ENCODE measurements at regions not wholly inside any gene's neighbourhood (a gene's known extent, or its start where the extent isn't known, plus 50 kb on each side); places are given as distances from the start of the nearest gene placed in this dataset.

DNA sequence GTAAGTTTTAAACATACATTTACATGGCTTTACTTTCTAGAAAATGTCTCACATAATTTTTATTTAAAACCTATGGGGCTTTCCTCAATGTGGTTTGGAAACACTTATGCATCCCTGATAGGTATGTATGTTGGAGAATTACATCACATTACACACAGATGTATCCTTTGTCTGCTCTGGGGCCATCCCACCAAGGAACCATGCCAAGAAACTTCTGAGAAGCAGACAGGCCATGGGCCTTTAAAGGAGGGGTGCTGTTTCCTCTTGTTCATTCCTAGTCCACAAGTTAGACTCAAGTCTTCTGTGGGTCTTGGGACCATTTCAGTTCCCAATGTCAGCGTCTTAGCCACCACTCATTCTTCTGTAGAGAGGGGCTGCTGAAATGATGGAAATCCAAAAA lies 162.0 kb upstream of the SETBP1 start:
- Histone ChIP-seq H3K27ac (ENCODE audit: low read length) (no peak overlapping the region), H3K9me3 (ENCODE audit: control insufficient read depth, low read length) (no peaks in the 10 kb centered on the region), H3K27me3 (ENCODE audit: control insufficient read depth, insufficient read depth) (no peaks in the 10 kb centered on the region), H3K4me1 (ENCODE audit: control insufficient read depth, insufficient read depth, low read length) (no peaks in the 10 kb centered on the region), H3K4me3 (ENCODE audit: low read length) (no peak overlapping the region)
- DNase-seq (no peak), ATAC-seq (peak in 1 of 2 donors; percentile 57)
- 70% methylated on average over 1 of the region's 1 CpG for WGBS
- intact Hi-C loops (cut with DNase I) = no loop called here

DNA sequence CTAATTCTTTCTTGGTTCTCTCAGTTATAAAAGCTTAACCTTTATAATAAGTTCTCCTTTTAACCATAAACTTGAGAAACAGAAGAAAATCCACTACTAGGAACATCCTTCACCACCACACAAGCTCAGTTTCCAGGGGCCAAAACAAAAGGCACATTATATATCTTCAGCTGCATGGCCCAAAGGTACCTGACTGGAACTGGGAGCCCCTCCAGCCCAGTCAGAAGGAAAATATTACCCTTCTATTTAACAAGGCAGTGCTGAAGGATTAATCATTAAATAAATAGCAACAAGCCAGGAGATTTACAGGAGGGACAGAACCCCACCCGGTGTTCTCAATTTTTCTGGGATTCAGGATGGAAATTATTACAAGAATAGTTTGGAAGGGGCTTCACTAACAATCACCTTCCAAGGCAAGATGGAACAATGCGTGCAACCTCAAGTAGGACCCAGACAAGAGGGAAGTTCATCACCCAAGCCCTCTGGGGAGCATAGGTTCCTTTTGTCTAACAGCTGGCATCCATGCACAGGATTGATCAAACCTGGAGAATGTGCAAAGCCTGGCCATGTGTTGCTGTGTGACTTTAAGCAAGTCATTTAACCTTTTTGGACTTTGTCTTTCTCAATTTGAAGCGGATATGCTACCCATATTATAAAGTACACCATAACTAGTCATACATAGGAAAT lies 159.6 kb upstream of the SETBP1 start:
- ATAC-seq = peak; percentile 31 to 91
- intact Hi-C loops (cut with DNase I) = no loop called here
- H3K4me1 ChIP-seq (ENCODE audit: control insufficient read depth, insufficient read depth, low read length) = no peaks in the 10 kb centered on the region
- no peak for DNase-seq
- H3K27ac ChIP-seq (ENCODE audit: low read length) = no peak overlapping the region
- H3K27me3 ChIP-seq (ENCODE audit: control insufficient read depth, insufficient read depth) = no peaks in the 10 kb centered on the region
- H3K4me3 ChIP-seq (ENCODE audit: low read length) = no peak overlapping the region
- 80% methylated on average over 3 of the region's 3 CpGs for WGBS
- no peaks in the 10 kb centered on the region for H3K9me3 ChIP-seq (ENCODE audit: control insufficient read depth, low read length)

DNA sequence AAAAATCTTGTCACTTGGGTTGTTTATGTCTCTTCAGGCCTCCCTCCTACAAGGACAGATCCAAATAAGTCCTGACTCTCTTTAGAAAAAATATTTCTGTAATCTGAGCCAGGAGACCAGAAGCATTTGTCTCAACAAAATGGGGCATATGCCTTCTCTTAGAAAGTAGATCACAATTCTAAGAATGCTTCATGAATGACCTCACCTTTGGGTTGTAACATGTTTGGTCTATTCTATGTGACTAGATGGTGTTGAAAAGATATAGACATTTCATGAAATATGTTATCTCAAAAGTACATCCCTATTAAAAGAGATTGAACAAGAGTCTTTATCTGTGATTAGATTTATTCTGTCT lies 159.0 kb upstream of the SETBP1 start:
- intact Hi-C loops (cut with DNase I) = no loop called here
- Histone ChIP-seq H3K4me1 (ENCODE audit: control insufficient read depth, insufficient read depth, low read length) (no peaks in the 10 kb centered on the region), H3K4me3 (ENCODE audit: low read length) (no peak overlapping the region), H3K9me3 (ENCODE audit: control insufficient read depth, low read length) (no peaks in the 10 kb centered on the region), H3K27me3 (ENCODE audit: control insufficient read depth, insufficient read depth) (no peaks in the 10 kb centered on the region), H3K27ac (ENCODE audit: low read length) (no peak overlapping the region)
- DNase-seq (no peak), ATAC-seq (no peak)

DNA sequence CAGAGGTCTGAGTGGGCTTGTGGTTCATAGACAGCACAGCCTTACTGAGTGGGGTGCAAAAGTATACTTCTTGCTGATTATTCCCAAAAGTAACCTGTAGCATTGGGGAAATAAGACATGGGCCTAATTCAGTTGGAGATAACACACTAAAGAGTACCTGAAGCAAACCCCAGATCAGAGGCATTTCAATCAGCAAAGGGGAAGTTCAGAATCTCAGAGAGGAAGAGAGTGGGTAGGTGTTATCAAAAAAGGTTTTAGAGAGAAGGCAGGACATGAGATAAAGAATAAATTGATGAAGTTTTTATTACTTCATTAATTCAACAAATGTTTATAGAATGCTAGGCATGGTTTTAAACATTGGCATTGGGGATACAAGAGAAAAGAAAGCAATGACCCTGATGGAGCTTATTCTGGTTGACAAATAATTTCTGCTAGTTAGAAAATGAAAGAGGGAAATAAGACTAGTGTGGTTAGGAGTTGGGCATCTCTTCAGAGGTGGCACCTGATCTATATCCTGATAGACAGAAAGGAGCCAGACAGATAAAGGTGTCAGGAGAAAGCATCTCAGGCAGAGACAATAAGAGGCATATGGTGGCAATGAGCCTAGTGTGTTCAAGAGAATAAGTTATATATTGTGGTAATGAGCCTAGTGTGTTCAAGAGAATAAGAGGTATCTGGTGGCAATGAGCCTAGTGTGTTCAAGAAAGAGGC lies 153.8 kb upstream of the SETBP1 start:
- ATAC-seq = no peak
- no peak for DNase-seq

DNA sequence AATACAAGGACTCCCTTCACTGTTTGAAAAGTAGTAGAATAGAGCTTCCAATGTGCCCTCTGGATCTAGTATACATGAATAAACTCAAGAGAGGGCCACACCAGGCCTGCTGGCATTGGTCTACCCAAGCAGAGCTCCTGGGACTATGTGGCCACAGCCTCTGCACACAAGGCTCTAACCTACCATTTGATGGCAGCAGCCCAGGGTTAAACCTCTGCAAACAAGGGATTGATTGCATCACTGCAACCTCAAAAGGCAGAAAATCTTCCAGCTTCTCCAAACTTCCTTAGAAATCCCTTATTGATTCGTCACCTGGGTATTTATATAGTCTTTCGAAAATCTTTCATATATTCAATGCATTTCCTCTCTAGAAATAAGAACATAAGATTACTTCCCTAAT lies 147.6 kb upstream of the SETBP1 start:
- DNase-seq (no peak), ATAC-seq (no peak)
- intact Hi-C loops (cut with DNase I) = no loop called here
- no peaks in the 10 kb centered on the region for H3K9me3 ChIP-seq (ENCODE audit: control insufficient read depth, low read length)
- H3K4me3 ChIP-seq (ENCODE audit: low read length) = no peak overlapping the region
- H3K27me3 ChIP-seq (ENCODE audit: control insufficient read depth, insufficient read depth) = no peaks in the 10 kb centered on the region
- WGBS = 86% methylated on average over 2 of the region's 2 CpGs
- H3K4me1 ChIP-seq (ENCODE audit: control insufficient read depth, insufficient read depth, low read length) = no peaks in the 10 kb centered on the region
- H3K27ac ChIP-seq (ENCODE audit: low read length) = no peak overlapping the region

More for the DNA sequence above, 153.8 kb upstream of the SETBP1 start:
- no peaks in the 10 kb centered on the region for H3K9me3 ChIP-seq (ENCODE audit: control insufficient read depth, low read length)
- no peak overlapping the region for H3K27ac ChIP-seq (ENCODE audit: low read length)
- H3K4me1 ChIP-seq (ENCODE audit: control insufficient read depth, insufficient read depth, low read length) = peaks cover 1% of the 10 kb centered on the region
- intact Hi-C loops (cut with DNase I) = no loop called here
- H3K4me3 ChIP-seq (ENCODE audit: low read length) = no peak overlapping the region
- no peaks in the 10 kb centered on the region for H3K27me3 ChIP-seq (ENCODE audit: control insufficient read depth, insufficient read depth)

DNA sequence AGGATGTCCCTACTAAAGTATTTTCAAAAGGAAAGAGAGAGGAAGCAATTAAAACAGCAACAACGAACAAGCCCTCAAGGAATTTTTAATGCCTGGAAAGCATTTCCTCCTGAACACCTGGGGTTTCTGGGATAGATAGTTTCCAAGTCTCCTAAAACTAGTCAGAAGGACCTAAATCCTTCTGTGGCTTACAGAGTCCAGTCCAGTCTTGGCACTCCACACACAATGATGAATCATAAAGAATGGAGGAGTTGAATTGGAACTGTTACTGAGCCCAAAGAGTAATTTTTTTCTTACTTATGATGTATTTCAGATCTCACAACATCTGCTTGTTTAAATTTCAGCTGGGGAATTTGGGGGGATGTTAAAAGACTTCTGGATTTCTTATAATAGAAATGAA lies 144.6 kb upstream of the SETBP1 start:
- Histone ChIP-seq H3K4me1 (ENCODE audit: control insufficient read depth, insufficient read depth, low read length) (no peaks in the 10 kb centered on the region), H3K9me3 (ENCODE audit: control insufficient read depth, low read length) (no peaks in the 10 kb centered on the region), H3K4me3 (ENCODE audit: low read length) (no peak overlapping the region), H3K27ac (ENCODE audit: low read length) (no peak overlapping the region), H3K27me3 (ENCODE audit: control insufficient read depth, insufficient read depth) (no peaks in the 10 kb centered on the region)
- no peak for DNase-seq
- WGBS = 42% methylated on average over 1 of the region's 1 CpG
- ATAC-seq = peak in 1 of 2 donors; percentile 55
- intact Hi-C loops (cut with DNase I) = no loop called here

DNA sequence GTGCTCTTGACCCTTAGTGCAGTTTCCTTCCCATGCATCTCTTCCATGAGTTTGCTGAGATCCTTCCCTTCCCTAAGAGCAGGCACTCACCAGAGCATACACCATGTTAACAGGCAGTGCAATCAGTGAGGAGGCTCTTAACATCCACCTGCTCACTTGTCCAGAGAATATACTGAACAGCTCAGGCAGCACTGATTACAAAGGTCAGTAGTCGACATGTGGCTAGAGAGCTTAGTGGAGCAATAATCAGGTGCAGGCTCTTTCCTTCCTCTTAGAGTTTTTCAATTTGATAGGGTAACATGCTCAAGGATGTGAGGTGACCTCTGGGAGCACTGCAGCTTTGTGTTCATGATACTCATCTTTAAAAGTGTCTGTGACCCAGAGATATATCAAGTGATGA lies 144.1 kb upstream of the SETBP1 start:
- intact Hi-C loops (cut with DNase I) = no loop called here

DNA sequence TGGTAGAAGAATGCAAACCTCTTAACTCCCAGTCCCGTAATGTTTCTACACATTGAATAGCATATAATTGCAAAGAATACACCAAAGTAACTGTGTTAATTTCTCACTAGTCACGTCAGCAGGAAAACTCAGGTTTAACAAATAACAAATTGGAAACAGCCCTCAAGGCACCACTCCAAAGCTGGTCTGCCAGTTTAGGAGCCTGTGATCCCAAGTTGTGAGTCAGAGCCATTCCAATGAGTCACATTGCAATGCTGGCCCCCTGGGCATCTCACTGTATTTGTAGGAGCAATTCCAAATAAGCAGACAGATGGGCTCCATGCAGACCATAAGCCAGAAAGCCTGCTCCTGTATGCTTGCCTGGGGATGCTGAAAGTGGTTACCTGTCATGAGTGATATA lies 143.2 kb upstream of the SETBP1 start:
- Histone ChIP-seq H3K27me3 (ENCODE audit: control insufficient read depth, insufficient read depth) (no peaks in the 10 kb centered on the region), H3K9me3 (ENCODE audit: control insufficient read depth, low read length) (no peaks in the 10 kb centered on the region), H3K4me1 (ENCODE audit: control insufficient read depth, insufficient read depth, low read length) (no peaks in the 10 kb centered on the region), H3K27ac (ENCODE audit: low read length) (no peak overlapping the region), H3K4me3 (ENCODE audit: low read length) (no peak overlapping the region)
- intact Hi-C loops (cut with DNase I) = no loop called here
- peak in 2 of 3 donors; percentile 18 to 25 for DNase-seq
- WGBS = 78% methylated on average over 2 of the region's 2 CpGs
- no peak for ATAC-seq

More for the DNA sequence above, 144.1 kb upstream of the SETBP1 start:
- H3K9me3 ChIP-seq (ENCODE audit: control insufficient read depth, low read length) = no peaks in the 10 kb centered on the region
- 55% methylated on average over 1 of the region's 1 CpG for WGBS
- ATAC-seq (no peak), DNase-seq (no peak)
- H3K4me1 ChIP-seq (ENCODE audit: control insufficient read depth, insufficient read depth, low read length) = no peaks in the 10 kb centered on the region
- H3K27ac ChIP-seq (ENCODE audit: low read length) = no peak overlapping the region
- no peak overlapping the region for H3K4me3 ChIP-seq (ENCODE audit: low read length)
- no peaks in the 10 kb centered on the region for H3K27me3 ChIP-seq (ENCODE audit: control insufficient read depth, insufficient read depth)

DNA sequence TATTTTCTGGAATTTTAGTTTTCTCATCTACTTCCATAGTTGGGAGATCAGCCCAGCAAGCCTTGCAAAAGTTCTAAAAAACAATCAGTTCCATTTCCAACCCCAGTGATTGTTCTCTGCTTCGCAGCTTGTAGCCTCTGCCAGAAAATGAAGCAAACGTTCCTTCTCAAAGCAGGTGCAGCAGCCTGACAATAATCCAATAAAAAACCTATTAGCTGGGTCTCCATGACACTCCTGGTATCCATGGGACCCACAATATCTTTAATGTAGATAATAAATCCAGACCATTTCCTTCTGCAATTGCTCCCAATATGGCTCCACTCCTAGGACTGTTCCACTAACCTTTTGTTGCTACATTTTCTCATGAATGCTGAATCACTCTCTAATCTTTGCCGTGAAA lies 140.8 kb upstream of the SETBP1 start:
- Histone ChIP-seq H3K4me1 (ENCODE audit: control insufficient read depth, insufficient read depth, low read length) (no peaks in the 10 kb centered on the region), H3K27me3 (ENCODE audit: control insufficient read depth, insufficient read depth) (no peaks in the 10 kb centered on the region), H3K9me3 (ENCODE audit: control insufficient read depth, low read length) (no peaks in the 10 kb centered on the region), H3K4me3 (ENCODE audit: low read length) (no peak overlapping the region), H3K27ac (ENCODE audit: low read length) (no peak overlapping the region)
- ATAC-seq (no peak), DNase-seq (no peak)
- intact Hi-C loops (cut with DNase I) = no loop called here
- 69% methylated on average over 3 of the region's 3 CpGs for WGBS

DNA sequence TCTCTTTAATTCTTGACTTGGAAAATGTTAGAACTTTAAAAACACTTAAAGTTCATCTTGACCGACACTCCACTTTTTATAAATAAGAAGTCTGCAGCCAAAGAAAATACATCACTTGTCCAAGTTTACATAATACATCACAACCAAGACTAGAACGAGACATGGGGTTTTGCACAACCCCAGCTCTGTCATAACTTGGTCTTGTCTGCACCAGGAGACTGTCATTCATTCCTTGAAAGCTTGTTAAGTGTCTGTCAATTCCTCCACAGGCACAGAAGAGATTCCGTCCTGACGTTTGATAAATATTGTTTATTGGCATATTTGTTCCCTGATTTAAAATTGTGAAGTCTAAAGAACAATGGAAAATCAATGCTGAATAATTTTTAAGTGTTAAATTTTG lies 139.5 kb upstream of the SETBP1 start:
- H3K4me3 ChIP-seq (ENCODE audit: low read length) = no peak overlapping the region
- H3K27me3 ChIP-seq (ENCODE audit: control insufficient read depth, insufficient read depth) = no peaks in the 10 kb centered on the region
- peak in 1 of 3 donors; percentile 24 for DNase-seq
- peak; percentile 87 to 93 for ATAC-seq
- intact Hi-C loops (cut with DNase I) = no loop called here
- no peak overlapping the region for H3K27ac ChIP-seq (ENCODE audit: low read length)
- no peaks in the 10 kb centered on the region for H3K4me1 ChIP-seq (ENCODE audit: control insufficient read depth, insufficient read depth, low read length)
- 44% methylated on average over 4 of the region's 4 CpGs for WGBS
- H3K9me3 ChIP-seq (ENCODE audit: control insufficient read depth, low read length) = no peaks in the 10 kb centered on the region

DNA sequence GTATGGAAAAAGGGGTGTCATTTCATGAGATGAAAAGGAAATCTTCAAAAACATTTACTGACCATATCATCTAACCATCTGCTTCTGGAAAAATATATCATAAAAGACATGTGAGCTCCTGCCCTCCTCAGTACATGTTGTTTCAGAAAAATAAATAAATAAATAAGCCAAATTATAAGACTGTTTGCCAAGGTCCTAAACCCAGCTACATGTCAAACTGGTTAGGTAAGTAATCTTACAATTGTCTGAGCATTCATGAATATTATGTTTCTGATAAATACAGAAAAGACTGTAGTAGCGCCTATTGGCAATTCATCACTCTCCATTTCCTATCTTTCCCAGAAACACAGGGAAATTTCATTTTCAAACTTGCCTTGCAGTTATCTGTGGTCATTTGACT lies 138.9 kb upstream of the SETBP1 start:
- intact Hi-C loops (cut with DNase I) = no loop called here
- ATAC-seq (no peak), DNase-seq (no peak)
- WGBS = 1% methylated on average over 1 of the region's 1 CpG
- no peaks in the 10 kb centered on the region for H3K4me1 ChIP-seq (ENCODE audit: control insufficient read depth, insufficient read depth, low read length)
- H3K27ac ChIP-seq (ENCODE audit: low read length) = no peak overlapping the region
- no peaks in the 10 kb centered on the region for H3K9me3 ChIP-seq (ENCODE audit: control insufficient read depth, low read length)
- H3K27me3 ChIP-seq (ENCODE audit: control insufficient read depth, insufficient read depth) = no peaks in the 10 kb centered on the region
- no peak overlapping the region for H3K4me3 ChIP-seq (ENCODE audit: low read length)

DNA sequence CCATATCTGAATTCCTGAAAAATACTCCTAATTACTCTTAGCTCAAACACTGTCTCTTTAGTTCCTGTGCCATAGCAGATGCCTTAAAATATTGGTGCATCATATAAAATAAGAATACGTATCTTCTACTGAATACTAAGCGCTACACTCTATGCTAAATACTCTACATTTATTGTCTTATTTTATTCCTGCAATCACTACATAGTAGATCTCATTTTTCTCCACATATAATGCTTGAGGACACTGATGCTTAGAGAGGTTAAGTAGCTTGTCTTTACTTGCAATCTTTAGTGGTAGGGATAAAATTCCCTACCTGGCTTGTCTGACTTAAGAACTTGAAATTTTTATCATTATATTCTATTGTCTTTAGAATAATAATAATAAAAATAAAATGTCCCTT lies 137.3 kb upstream of the SETBP1 start:
- ATAC-seq = no peak
- no peak overlapping the region for H3K4me3 ChIP-seq (ENCODE audit: low read length)
- intact Hi-C loops (cut with DNase I) = no loop called here
- H3K27ac ChIP-seq (ENCODE audit: low read length) = no peak overlapping the region
- no peaks in the 10 kb centered on the region for H3K4me1 ChIP-seq (ENCODE audit: control insufficient read depth, insufficient read depth, low read length)
- DNase-seq = no peak
- H3K27me3 ChIP-seq (ENCODE audit: control insufficient read depth, insufficient read depth) = no peaks in the 10 kb centered on the region
- no peaks in the 10 kb centered on the region for H3K9me3 ChIP-seq (ENCODE audit: control insufficient read depth, low read length)
- 96% methylated on average over 2 of the region's 2 CpGs for WGBS

All from right cardiac atrium (tissue), 5 donors.